IMR-90 (cell line): ENCODE measurements at regions not wholly inside any gene's neighbourhood (a gene's known extent, or its start where the extent isn't known, plus 50 kb on each side); places are given as distances from the start of the nearest gene placed in this dataset.

Experiments
- ATAC-seq: fragments of 200-7000 bp; cut with Tn5 transposase; 2 replicates; pipeline ENCODE4 v1.9.1; 2020; ENCODE audit warnings: low read depth, mild to moderate bottlenecking, moderate library complexity
- BruUV-seq: library from RNA; stranded (reverse); fragments of 400-500 nt; replicated peaks from 2 replicates; lab custom pipeline; 2021; lab: Mats Ljungman, UMichigan
- CTCF ChIA-PET: fragments of 300-600 bp; formaldehyde crosslinking; extraction: SDS; loops from one replicate; lab custom pipeline; 2021; ENCODE audit warnings: antibody characterized with exemption; lab: Yijun Ruan, JAX
- POLR2A ChIA-PET: fragments of 300-600 bp; sonication (Branson Sonifier 250); formaldehyde crosslinking; loops from one replicate; lab custom pipeline; 2022; ENCODE audit warnings: antibody characterized with exemption; ENCODE audit not compliant: unreplicated experiment; lab: Charles Lee
- DNase-seq: peaks from one replicate; pipeline ENCODE4 v3.0.0; 2013
- H2AFZ ChIP-seq: replicated peaks from 2 replicates; pipeline ENCODE3; 2013; ENCODE audit warnings: low read length, mild to moderate bottlenecking; ENCODE audit not compliant: poor library complexity
- H2AK5ac ChIP-seq: 2 replicates; pipeline ENCODE4 v1.6.1; 2013; ENCODE audit warnings: low read depth, low read length, inconsistent platforms
- H2AK9ac ChIP-seq: replicated peaks from 2 replicates; pipeline ENCODE3; 2013; ENCODE audit warnings: mild to moderate bottlenecking, low read depth, low read length, moderate library complexity; ENCODE audit not compliant: poor library complexity
- H2BK120ac ChIP-seq: 2 replicates; pipeline ENCODE4 v1.6.1; 2013; ENCODE audit warnings: low read depth, low read length, inconsistent platforms
- H2BK15ac ChIP-seq: 3 replicates; pipeline ENCODE4 v1.6.1; 2013; ENCODE audit warnings: low read depth, low read length, inconsistent platforms
- H2BK20ac ChIP-seq: 2 replicates; pipeline ENCODE4 v1.6.1; 2013; ENCODE audit warnings: low read depth, mild to moderate bottlenecking, inconsistent platforms, low read length, moderate library complexity
- H2BK5ac ChIP-seq: 2 replicates; pipeline ENCODE4 v1.6.1; 2013; ENCODE audit warnings: mild to moderate bottlenecking, low read depth, low read length, inconsistent platforms; ENCODE audit not compliant: poor library complexity, severe bottlenecking
- H3K14ac ChIP-seq: replicated peaks from 2 replicates; pipeline ENCODE4 v1.6.1; 2013; ENCODE audit warnings: low read depth, low read length, inconsistent platforms
- H3K18ac ChIP-seq: 2 replicates; pipeline ENCODE4 v1.6.1; 2013; ENCODE audit warnings: low read depth, low read length, control low read depth
- H3K23ac ChIP-seq: 2 replicates; pipeline ENCODE4 v1.6.1; 2013; ENCODE audit warnings: low read depth, low read length, inconsistent platforms
- H3K27ac ChIP-seq: 2 replicates; pipeline ENCODE4 v1.5.1; 2013; ENCODE audit warnings: mild to moderate bottlenecking, control low read depth, low read length; ENCODE audit not compliant: insufficient read depth
- H3K27me3 ChIP-seq: 2 replicates; pipeline ENCODE4 v1.6.1; 2013; ENCODE audit warnings: low read length; ENCODE audit not compliant: control insufficient read depth, insufficient read depth
- H3K36me3 ChIP-seq: 2 replicates; pipeline ENCODE4 v1.6.1; 2013; ENCODE audit warnings: low read length, mixed read lengths; ENCODE audit not compliant: control insufficient read depth, insufficient read depth
- H3K4ac ChIP-seq: 2 replicates; pipeline ENCODE4 v1.6.1; 2013; ENCODE audit warnings: low read depth, low read length, inconsistent platforms
- H3K4me1 ChIP-seq: 2 replicates; pipeline ENCODE4 v1.6.1; 2013; ENCODE audit warnings: low read length, mixed read lengths; ENCODE audit not compliant: control insufficient read depth, insufficient read depth
- H3K4me2 ChIP-seq: 2 replicates; pipeline ENCODE4 v1.6.1; 2013; ENCODE audit warnings: low read depth, mild to moderate bottlenecking, control low read depth, low read length, moderate library complexity
- H3K4me3 ChIP-seq: 2 replicates; pipeline ENCODE4 v1.5.1; 2013; ENCODE audit warnings: low read depth, mild to moderate bottlenecking, control low read depth, low read length, moderate library complexity; ENCODE audit not compliant: insufficient read depth
- H3K56ac ChIP-seq: 2 replicates; pipeline ENCODE4 v1.6.1; 2013; ENCODE audit warnings: low read length, inconsistent platforms; ENCODE audit not compliant: insufficient read depth; ENCODE audit errors: extremely low read depth
- H3K79me1 ChIP-seq, 2 experiments: 2 replicates each; pipeline ENCODE4 v1.6.1; 2013; ENCODE audit warnings: low read length in 2 of 2, inconsistent platforms in 1 of 2, low read depth in 1 of 2
- H3K9ac ChIP-seq: 2 replicates; pipeline ENCODE4 v1.6.1; 2013; ENCODE audit warnings: low read depth, low read length, control low read depth
- H3K9me1 ChIP-seq: 2 replicates; pipeline ENCODE4 v1.6.1; 2013; ENCODE audit warnings: low read length, inconsistent platforms; ENCODE audit not compliant: insufficient read depth
- H3K9me3 ChIP-seq: 2 replicates; pipeline ENCODE4 v1.6.1; 2013; ENCODE audit warnings: low read length; ENCODE audit not compliant: control insufficient read depth, insufficient read depth
- H4K20me1 ChIP-seq: 2 replicates; pipeline ENCODE4 v1.6.1; 2013; ENCODE audit warnings: low read length, inconsistent platforms; ENCODE audit not compliant: insufficient read depth
- H4K5ac ChIP-seq: 2 replicates; pipeline ENCODE4 v1.6.1; 2013; ENCODE audit warnings: mild to moderate bottlenecking, low read depth, low read length, control low read depth
- H4K8ac ChIP-seq, 2 experiments: 2 replicates each; pipeline ENCODE4 v1.6.1; 2013; ENCODE audit warnings: low read depth in 2 of 2, low read length in 2 of 2, control low read depth in 1 of 2, inconsistent platforms in 1 of 2
- H4K91ac ChIP-seq: 2 replicates; pipeline ENCODE4 v1.6.1; 2013; ENCODE audit warnings: low read depth, low read length, inconsistent platforms; ENCODE audit not compliant: insufficient read depth
- CTCF ChIP-seq: conservative IDR thresholded peaks from 2 replicates; pipeline ENCODE4 v1.5.1; 2012; ENCODE audit warnings: mild to moderate bottlenecking, low read depth, low read length, improper control_type of control experiment
- MAFK ChIP-seq: IDR thresholded peaks from 2 replicates; pipeline ENCODE4 v1.6.1; 2012; ENCODE audit warnings: low read depth, low read length, improper control_type of control experiment
- RAD21 ChIP-seq: IDR thresholded peaks from 2 replicates; pipeline ENCODE4 v1.6.1; 2012; ENCODE audit warnings: low read length, improper control_type of control experiment
- RFX5 ChIP-seq: IDR thresholded peaks from 2 replicates; pipeline ENCODE4 v1.8.0; 2012; ENCODE audit warnings: low read depth, mild to moderate bottlenecking, low read length, moderate library complexity
- dilution Hi-C: fragments of 300-500 bp; cut with HindIII; formaldehyde crosslinking; loops from one replicate; pipeline ENCODE4 v1.14.3; 2018; ENCODE audit warnings: low sequenced_read_pairs; ENCODE audit not compliant: unreplicated experiment
- in situ Hi-C: fragments of 300-500 bp; cut with MboI; formaldehyde crosslinking; loops from 3 replicates; pipeline ENCODE4 v1.14.3; 2019; ENCODE audit warnings: low sequenced_read_pairs, inconsistent platforms, mixed read lengths
- intact Hi-C: fragments of 100-400 bp; cut with micrococcal nuclease; formaldehyde crosslinking; loops from 2 replicates; pipeline ENCODE4 v1.10.0; 2022

GRCh38 chr2:434625-435024 is 146.7 kb upstream of the ALKAL2 start:
- CTCF ChIA-PET = no interaction called here
- POLR2A ChIA-PET = no interaction called here
- no peak overlapping the region for H2BK20ac ChIP-seq
- H2AK9ac ChIP-seq = no peak overlapping the region
- no peaks in the 10 kb centered on the region for H3K79me1 ChIP-seq
- no peak overlapping the region for H2AFZ ChIP-seq
- no peak overlapping the region for H2BK5ac ChIP-seq
- no peak overlapping the region for H2BK15ac ChIP-seq
- no peak overlapping the region for H4K91ac ChIP-seq
- ATAC-seq = no peak
- no peak overlapping the region for H3K4me3 ChIP-seq
- no peak overlapping the region for H3K18ac ChIP-seq
- no peaks in the 10 kb centered on the region for H4K20me1 ChIP-seq
- H4K8ac ChIP-seq = no peak overlapping the region
- dilution Hi-C loops (no loop called here), intact Hi-C loops (no loop called here), in situ Hi-C loops (no loop called here)
- no TSS peak for BruUV-seq
- no peak for DNase-seq
- no peak overlapping the region for H2AK5ac ChIP-seq
- peaks cover 35% of the 10 kb centered on the region for H3K9me3 ChIP-seq
- no peak overlapping the region for H3K14ac ChIP-seq
- H3K4me1 ChIP-seq = no peaks in the 10 kb centered on the region
- no peaks in the 10 kb centered on the region for H3K9me1 ChIP-seq
- H3K27ac ChIP-seq = no peak overlapping the region
- H4K5ac ChIP-seq = no peak overlapping the region
- no peaks in the 10 kb centered on the region for H3K36me3 ChIP-seq
- no peaks in the 10 kb centered on the region for H3K27me3 ChIP-seq
- no peak overlapping the region for H3K4ac ChIP-seq
- no peak overlapping the region for H3K56ac ChIP-seq
- H3K23ac ChIP-seq = no peak overlapping the region
- H3K9ac ChIP-seq = no peak overlapping the region
- TF ChIP-seq CTCF (no peak), RFX5 (no peak), MAFK (no peak), RAD21 (no peak)
- no peak overlapping the region for H2BK120ac ChIP-seq
- H3K4me2 ChIP-seq = no peak overlapping the region
